ENCODE measurements at regions not wholly inside any gene's neighbourhood (a gene's known extent, or its start where the extent isn't known, plus 50 kb on each side); places are given as distances from the start of the nearest gene placed in this dataset.
"Not testable (repeated sequence)": the region's sequence is repeated elsewhere in the genome, so short reads cannot be mapped to it uniquely, and the experiment has no call there.

DNA sequence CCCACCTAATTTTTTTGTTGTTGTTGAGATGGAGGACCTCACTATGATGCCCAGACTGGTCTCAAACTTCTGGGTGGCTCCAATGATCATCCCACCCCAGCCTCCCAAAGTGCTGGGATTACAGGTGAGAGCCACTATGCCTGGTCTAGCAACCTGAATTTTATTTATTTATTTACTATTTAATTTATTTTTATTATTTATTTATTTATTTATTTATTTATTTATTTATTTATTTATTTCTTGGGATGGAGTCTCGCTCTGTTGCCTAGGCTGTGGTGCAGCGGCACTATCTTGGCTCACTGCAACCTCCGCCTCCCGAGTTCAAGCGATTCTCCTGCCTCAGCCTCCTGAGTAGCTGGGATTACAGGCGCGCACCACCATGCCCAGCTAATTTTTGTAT is 69.0 kb upstream of the LARGE1 start:
- TF ChIP-seq POLR2A, CTCF (IDR thresholded peaks at IDR 0.05): not testable (repeated sequence)

Measured in upper lobe of left lung (tissue), 4 donors.